Peyer's patch (tissue), 4 donors: ENCODE measurements at regions not wholly inside any gene's neighbourhood (a gene's known extent, or its start where the extent isn't known, plus 50 kb on each side); places are given as distances from the start of the nearest gene placed in this dataset.

Experiments used
- DNase-seq, 3 donors: peaks; one replicate each; pipeline ENCODE4 v3.0.0-alpha.2; 2017 to 2019
- H3K27ac ChIP-seq, 4 donors: fragments of 200-600 bp; sonication (generic); one replicate each; pipeline ENCODE4 v1.5.1; 2016 to 2019
- H3K27me3 ChIP-seq, 2 donors: fragments of 200-600 bp; sonication (generic); one replicate each; pipeline ENCODE4 v1.5.1; 2019
- H3K36me3 ChIP-seq, 3 donors: fragments of 200-600 bp; sonication (generic); one replicate each; pipeline ENCODE4 v1.5.1; 2016 to 2019
- H3K4me1 ChIP-seq, 4 donors: fragments of 200-600 bp; sonication (generic); one replicate each; pipeline ENCODE4 v1.5.1; 2016 to 2019
- H3K4me3 ChIP-seq, 4 donors: fragments of 200-600 bp; sonication (generic); 1 replicate in 3 of 4; 2 replicates in 1 of 4; pipeline ENCODE4 v1.5.1; 2016 to 2019; ENCODE audit warnings: mild to moderate bottlenecking in 1 of 4
- H3K9me3 ChIP-seq, 4 donors: fragments of 200-600 bp; sonication (generic); one replicate each; pipeline ENCODE4 v1.5.1; 2016 to 2019; ENCODE audit warnings: mild to moderate bottlenecking in 1 of 4
- CTCF ChIP-seq, 6 experiments: fragments of 450-650 bp in 4 of 6; fragments of 200-600 bp in 2 of 6; sonication (generic) in 1 of 6; IDR thresholded peaks; one replicate each; pipeline ENCODE4 v1.5.1; 2017 to 2019; ENCODE audit warnings: antibody characterized with exemption in 6 of 6, mild to moderate bottlenecking in 3 of 6, moderate library complexity in 1 of 6
- POLR2A ChIP-seq, 2 donors: fragments of 450-650 bp; IDR thresholded peaks; one replicate each; pipeline ENCODE4 v1.5.1; 2017; ENCODE audit warnings: antibody characterized with exemption in 2 of 2, mild to moderate bottlenecking in 2 of 2, moderate library complexity in 2 of 2

- DNase-seq: no peak
- no peak for TF ChIP-seq POLR2A (IDR thresholded peaks at IDR 0.05)
- TF ChIP-seq CTCF (IDR thresholded peaks at IDR 0.05): no peak
- Histone ChIP-seq H3K4me3 (no peak overlapping the region), H3K36me3 (no peaks in the 10 kb centered on the region), H3K9me3 (no peaks in the 10 kb centered on the region), H3K27me3 (no peaks in the 10 kb centered on the region), H3K27ac (no peak overlapping the region), H3K4me1 (no peaks in the 10 kb centered on the region)
Observed at GRCh38 chr5:163832155-163832554, 326.7 kb downstream of the MAT2B start.

- no peak for DNase-seq
- Histone ChIP-seq H3K27me3 (no peaks in the 10 kb centered on the region), H3K27ac (no peak overlapping the region), H3K4me3 (no peak overlapping the region), H3K4me1 (no peaks in the 10 kb centered on the region), H3K36me3 (no peaks in the 10 kb centered on the region), H3K9me3 (no peaks in the 10 kb centered on the region)
- TF ChIP-seq POLR2A (IDR thresholded peaks at IDR 0.05): no peak
- no peak for TF ChIP-seq CTCF (IDR thresholded peaks at IDR 0.05)
Observed at GRCh38 chr5:163838738-163839137, 333.3 kb downstream of the MAT2B start.

- no peaks in the 10 kb centered on the region for H3K27me3 ChIP-seq
- H3K4me1 ChIP-seq: no peaks in the 10 kb centered on the region
- H3K36me3 ChIP-seq: no peaks in the 10 kb centered on the region
- TF ChIP-seq POLR2A (IDR thresholded peaks at IDR 0.05): no peak
- TF ChIP-seq CTCF (IDR thresholded peaks at IDR 0.05): no peak
- H3K27ac ChIP-seq: no peak overlapping the region
- no peaks in the 10 kb centered on the region for H3K9me3 ChIP-seq
- H3K4me3 ChIP-seq: no peak overlapping the region
- DNase-seq: no peak
Observed at GRCh38 chr5:163846512-163846911, 341.1 kb downstream of the MAT2B start.

GRCh38 chr5:163855754-163856153, 350.3 kb downstream of the MAT2B start:
- Histone ChIP-seq H3K4me3 (no peak overlapping the region), H3K36me3 (no peaks in the 10 kb centered on the region), H3K27ac (no peak overlapping the region), H3K4me1 (no peaks in the 10 kb centered on the region), H3K27me3 (no peaks in the 10 kb centered on the region), H3K9me3 (peaks cover 0 to 13% (median 0%) of the 10 kb centered on the region in 4 donors)
- TF ChIP-seq CTCF (IDR thresholded peaks at IDR 0.05) (no peak), POLR2A (IDR thresholded peaks at IDR 0.05) (no peak)
- no peak for DNase-seq

GRCh38 chr5:163861670-163862069, 356.3 kb downstream of the MAT2B start:
- H3K4me3 ChIP-seq: no peak overlapping the region
- no peak overlapping the region for H3K27ac ChIP-seq
- TF ChIP-seq CTCF (IDR thresholded peaks at IDR 0.05) (no peak), POLR2A (IDR thresholded peaks at IDR 0.05) (no peak)
- H3K4me1 ChIP-seq: no peaks in the 10 kb centered on the region
- DNase-seq: no peak
- H3K9me3 ChIP-seq: peaks cover 0 to under 1% (median 0%) of the 10 kb centered on the region in 4 donors
- H3K36me3 ChIP-seq: no peaks in the 10 kb centered on the region
- H3K27me3 ChIP-seq: no peaks in the 10 kb centered on the region

GRCh38 chr5:163867324-163867723, 361.9 kb downstream of the MAT2B start:
- H3K27me3 ChIP-seq: no peaks in the 10 kb centered on the region
- DNase-seq: no peak
- no peak for TF ChIP-seq CTCF (IDR thresholded peaks at IDR 0.05)
- TF ChIP-seq POLR2A (IDR thresholded peaks at IDR 0.05): no peak
- H3K4me1 ChIP-seq: no peaks in the 10 kb centered on the region
- H3K27ac ChIP-seq: no peak overlapping the region
- no peak overlapping the region for H3K4me3 ChIP-seq
- no peaks in the 10 kb centered on the region for H3K36me3 ChIP-seq
- no peaks in the 10 kb centered on the region for H3K9me3 ChIP-seq
